ENCODE measurements at regions not wholly inside any gene's neighbourhood (a gene's known extent, or its start where the extent isn't known, plus 50 kb on each side); places are given as distances from the start of the nearest gene placed in this dataset.

DNA sequence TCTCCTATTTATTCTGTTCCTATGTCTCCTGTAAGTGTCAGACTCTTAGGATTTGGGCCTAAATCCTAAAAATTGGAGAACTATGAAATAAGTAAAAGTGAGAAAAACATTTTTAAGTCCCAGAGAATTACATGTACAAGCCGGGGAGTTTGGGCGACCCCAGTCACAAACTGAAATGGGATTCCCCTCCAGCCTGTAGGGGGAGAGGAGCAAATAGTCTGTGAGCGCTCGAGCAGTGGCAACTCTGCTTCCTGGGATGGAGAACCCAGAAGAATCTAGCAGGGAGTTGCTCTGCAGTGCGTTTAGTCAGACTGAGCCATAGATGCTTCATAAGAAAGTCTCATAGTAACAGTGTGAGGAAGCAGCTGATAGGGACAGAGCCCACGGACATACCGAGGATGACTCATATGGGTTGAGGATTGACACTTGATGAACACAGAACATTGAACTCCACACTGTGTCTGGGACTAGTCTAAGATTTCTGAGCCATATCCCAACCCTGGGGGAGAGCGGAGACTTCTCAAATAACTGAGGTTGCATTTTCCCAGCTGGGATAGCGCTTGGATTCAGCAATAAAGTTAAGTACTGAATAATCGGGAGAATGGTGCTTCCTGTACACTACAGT lies 437.2 kb downstream of the BCKDHB start (continued):
- TF ChIP-seq ZNF532 (CRISPR knock-in tag; IDR thresholded peaks at IDR 0.05; ENCODE audit: borderline replicate concordance) (no peak), CREM (CRISPR knock-in tag; IDR thresholded peaks at IDR 0.05) (no peak), SMAD3 (CRISPR knock-in tag; IDR thresholded peaks at IDR 0.05; ENCODE audit: borderline replicate concordance) (no peak), IRF2 (CRISPR knock-in tag; IDR thresholded peaks at IDR 0.05; ENCODE audit: borderline replicate concordance, low read depth) (no peak), MXD4 (CRISPR knock-in tag; IDR thresholded peaks at IDR 0.05; ENCODE audit: borderline replicate concordance) (no peak)
- TF ChIP-seq, protein P1, sequence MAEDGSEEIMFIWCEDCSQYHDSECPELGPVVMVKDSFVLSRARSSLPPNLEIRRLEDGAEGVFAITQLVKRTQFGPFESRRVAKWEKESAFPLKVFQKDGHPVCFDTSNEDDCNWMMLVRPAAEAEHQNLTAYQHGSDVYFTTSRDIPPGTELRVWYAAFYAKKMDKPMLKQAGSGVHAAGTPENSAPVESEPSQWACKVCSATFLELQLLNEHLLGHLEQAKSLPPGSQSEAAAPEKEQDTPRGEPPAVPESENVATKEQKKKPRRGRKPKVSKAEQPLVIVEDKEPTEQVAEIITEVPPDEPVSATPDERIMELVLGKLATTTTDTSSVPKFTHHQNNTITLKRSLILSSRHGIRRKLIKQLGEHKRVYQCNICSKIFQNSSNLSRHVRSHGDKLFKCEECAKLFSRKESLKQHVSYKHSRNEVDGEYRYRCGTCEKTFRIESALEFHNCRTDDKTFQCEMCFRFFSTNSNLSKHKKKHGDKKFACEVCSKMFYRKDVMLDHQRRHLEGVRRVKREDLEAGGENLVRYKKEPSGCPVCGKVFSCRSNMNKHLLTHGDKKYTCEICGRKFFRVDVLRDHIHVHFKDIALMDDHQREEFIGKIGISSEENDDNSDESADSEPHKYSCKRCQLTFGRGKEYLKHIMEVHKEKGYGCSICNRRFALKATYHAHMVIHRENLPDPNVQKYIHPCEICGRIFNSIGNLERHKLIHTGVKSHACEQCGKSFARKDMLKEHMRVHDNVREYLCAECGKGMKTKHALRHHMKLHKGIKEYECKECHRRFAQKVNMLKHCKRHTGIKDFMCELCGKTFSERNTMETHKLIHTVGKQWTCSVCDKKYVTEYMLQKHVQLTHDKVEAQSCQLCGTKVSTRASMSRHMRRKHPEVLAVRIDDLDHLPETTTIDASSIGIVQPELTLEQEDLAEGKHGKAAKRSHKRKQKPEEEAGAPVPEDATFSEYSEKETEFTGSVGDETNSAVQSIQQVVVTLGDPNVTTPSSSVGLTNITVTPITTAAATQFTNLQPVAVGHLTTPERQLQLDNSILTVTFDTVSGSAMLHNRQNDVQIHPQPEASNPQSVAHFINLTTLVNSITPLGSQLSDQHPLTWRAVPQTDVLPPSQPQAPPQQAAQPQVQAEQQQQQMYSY (CRISPR knock-in tag; IDR thresholded peaks at IDR 0.05) = no peak

DNA sequence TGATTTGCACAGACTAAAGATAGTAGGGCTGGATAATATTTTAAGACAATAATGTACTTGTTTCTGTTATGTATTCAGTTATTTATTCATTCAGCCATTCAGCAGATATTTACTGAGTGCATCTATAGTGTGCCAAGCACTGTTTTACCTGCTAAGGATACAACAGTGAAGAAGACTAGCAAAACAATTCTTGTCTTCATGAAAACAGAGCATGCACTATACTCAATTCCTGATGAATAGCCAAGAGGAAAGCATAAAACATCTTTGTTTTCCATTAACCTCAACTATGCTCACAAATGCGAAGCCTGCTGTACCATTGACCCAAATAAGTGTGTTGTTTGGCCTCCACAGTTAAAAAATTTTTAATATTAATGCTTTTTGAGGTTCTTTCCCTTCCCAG lies 436.7 kb downstream of the BCKDHB start:
- H3K27me3 Mint-ChIP-seq (ENCODE audit: low read depth) = no peaks in the 10 kb centered on the region
- H3K36me3 Mint-ChIP-seq = no peaks in the 10 kb centered on the region
- POLR2A ChIA-PET = no interaction called here
- ATAC-seq (no peak), DNase-seq (ENCODE audit: low spot score) (no peak)
- CTCF ChIA-PET = no interaction called here
- peaks cover 9% of the 10 kb centered on the region for H3K9me3 Mint-ChIP-seq
- no peaks in the 10 kb centered on the region for H3K4me1 Mint-ChIP-seq
- no peak overlapping the region for H3K27ac Mint-ChIP-seq
- no peak overlapping the region for H3K4me3 Mint-ChIP-seq
- TF ChIP-seq ATF1 (CRISPR knock-in tag; IDR thresholded peaks at IDR 0.05) (no peak), GABPB1 (CRISPR knock-in tag; IDR thresholded peaks at IDR 0.05) (no peak), ZNF423 (CRISPR knock-in tag; IDR thresholded peaks at IDR 0.05) (no peak), ZNF532 (CRISPR knock-in tag; IDR thresholded peaks at IDR 0.05; ENCODE audit: borderline replicate concordance) (no peak), CREM (CRISPR knock-in tag; IDR thresholded peaks at IDR 0.05) (no peak), ZNF281 (CRISPR knock-in tag; IDR thresholded peaks at IDR 0.05) (no peak), ZNF138 (CRISPR knock-in tag; conservative IDR thresholded peaks at IDR 0.05) (no peak), SMAD3 (CRISPR knock-in tag; IDR thresholded peaks at IDR 0.05; ENCODE audit: borderline replicate concordance) (no peak), NFATC4 (CRISPR knock-in tag; IDR thresholded peaks at IDR 0.05) (no peak), RORB (CRISPR knock-in tag; IDR thresholded peaks at IDR 0.05) (no peak), PRRX2 (CRISPR knock-in tag; IDR thresholded peaks at IDR 0.05) (no peak), IRF2 (CRISPR knock-in tag; IDR thresholded peaks at IDR 0.05; ENCODE audit: borderline replicate concordance, low read depth) (no peak)
- TF ChIP-seq, protein P2, sequence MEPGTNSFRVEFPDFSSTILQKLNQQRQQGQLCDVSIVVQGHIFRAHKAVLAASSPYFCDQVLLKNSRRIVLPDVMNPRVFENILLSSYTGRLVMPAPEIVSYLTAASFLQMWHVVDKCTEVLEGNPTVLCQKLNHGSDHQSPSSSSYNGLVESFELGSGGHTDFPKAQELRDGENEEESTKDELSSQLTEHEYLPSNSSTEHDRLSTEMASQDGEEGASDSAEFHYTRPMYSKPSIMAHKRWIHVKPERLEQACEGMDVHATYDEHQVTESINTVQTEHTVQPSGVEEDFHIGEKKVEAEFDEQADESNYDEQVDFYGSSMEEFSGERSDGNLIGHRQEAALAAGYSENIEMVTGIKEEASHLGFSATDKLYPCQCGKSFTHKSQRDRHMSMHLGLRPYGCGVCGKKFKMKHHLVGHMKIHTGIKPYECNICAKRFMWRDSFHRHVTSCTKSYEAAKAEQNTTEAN (CRISPR knock-in tag; IDR thresholded peaks at IDR 0.05) = no peak
- TF ChIP-seq, protein P3, sequence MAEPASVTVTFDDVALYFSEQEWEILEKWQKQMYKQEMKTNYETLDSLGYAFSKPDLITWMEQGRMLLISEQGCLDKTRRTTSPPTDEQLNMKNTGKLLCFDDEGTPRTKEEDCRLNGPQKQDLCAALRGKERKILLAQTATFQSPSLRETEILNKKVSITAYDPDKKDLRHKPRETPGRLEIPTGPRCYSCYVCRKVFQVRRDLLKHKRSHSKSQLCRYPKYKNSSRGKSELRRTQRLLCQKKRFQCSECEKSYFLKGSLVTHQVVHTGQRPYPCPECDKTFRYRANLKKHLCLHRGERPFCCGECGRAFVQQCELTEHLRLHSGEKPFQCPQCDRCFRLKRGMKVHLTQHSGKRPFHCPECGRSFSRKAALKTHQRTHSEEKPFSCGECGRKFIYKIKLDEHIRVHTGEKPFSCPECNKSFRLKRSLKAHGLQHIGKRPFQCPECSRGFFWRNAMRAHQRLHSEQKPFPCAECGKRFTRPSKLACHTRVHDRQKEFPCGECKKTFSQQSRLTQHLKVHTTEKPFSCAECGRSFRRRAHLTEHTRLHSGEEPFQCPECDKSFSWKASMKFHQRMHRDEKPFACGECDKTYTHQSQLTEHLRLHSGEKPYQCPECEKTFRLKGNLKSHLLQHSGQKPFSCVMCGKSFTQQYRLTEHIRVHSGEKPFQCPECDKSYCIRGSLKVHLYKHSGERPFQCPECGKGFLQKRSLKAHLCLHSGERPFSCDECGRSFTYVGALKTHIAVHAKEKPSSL (CRISPR knock-in tag; conservative IDR thresholded peaks at IDR 0.05) = no peak

Measured in WTC11 (cell line).